Neural progenitor cell (in vitro differentiated cells): ENCODE measurements at regions not wholly inside any gene's neighbourhood (a gene's known extent, or its start where the extent isn't known, plus 50 kb on each side); places are given as distances from the start of the nearest gene placed in this dataset.

Source experiments
- EZH2 ChIP-seq: fragments of 200-600 bp; sonication (generic); IDR thresholded peaks from 2 replicates; pipeline ENCODE4 v1.6.1; 2017; ENCODE audit warnings: antibody characterized with exemption, mild to moderate bottlenecking, moderate library complexity
- EZH2phosphoT487 ChIP-seq: fragments of 200-600 bp; sonication (generic); IDR thresholded peaks from 2 replicates; pipeline ENCODE4 v1.6.1; 2017; ENCODE audit warnings: antibody characterized with exemption
- TF ChIP-seq, protein P1 (sequence below): fragments of 200-600 bp; sonication (generic); IDR thresholded peaks from 2 replicates; pipeline ENCODE4 v1.5.1; 2017; ENCODE audit warnings: antibody characterized with exemption, mild to moderate bottlenecking

DNA sequence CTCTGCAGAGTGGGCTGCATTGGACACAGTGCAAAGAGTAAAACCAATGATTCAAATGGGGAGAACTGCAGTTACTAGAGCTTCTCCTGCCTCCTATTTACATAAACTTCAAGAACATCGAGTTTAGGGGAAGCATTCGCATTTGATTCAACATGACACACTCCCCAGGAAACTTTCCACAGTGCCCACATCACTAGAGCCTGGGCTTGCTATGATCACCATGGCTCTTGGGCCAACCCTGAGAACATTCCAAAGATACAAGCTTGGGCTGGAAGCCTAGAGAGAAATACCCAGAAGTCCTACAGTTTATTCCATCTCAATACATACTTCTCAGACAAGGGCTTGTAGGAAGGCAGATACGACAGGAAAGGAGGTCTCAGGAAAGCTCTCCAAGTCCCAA, 337.9 kb downstream of the CD83 start:
- TF ChIP-seq, protein P1, sequence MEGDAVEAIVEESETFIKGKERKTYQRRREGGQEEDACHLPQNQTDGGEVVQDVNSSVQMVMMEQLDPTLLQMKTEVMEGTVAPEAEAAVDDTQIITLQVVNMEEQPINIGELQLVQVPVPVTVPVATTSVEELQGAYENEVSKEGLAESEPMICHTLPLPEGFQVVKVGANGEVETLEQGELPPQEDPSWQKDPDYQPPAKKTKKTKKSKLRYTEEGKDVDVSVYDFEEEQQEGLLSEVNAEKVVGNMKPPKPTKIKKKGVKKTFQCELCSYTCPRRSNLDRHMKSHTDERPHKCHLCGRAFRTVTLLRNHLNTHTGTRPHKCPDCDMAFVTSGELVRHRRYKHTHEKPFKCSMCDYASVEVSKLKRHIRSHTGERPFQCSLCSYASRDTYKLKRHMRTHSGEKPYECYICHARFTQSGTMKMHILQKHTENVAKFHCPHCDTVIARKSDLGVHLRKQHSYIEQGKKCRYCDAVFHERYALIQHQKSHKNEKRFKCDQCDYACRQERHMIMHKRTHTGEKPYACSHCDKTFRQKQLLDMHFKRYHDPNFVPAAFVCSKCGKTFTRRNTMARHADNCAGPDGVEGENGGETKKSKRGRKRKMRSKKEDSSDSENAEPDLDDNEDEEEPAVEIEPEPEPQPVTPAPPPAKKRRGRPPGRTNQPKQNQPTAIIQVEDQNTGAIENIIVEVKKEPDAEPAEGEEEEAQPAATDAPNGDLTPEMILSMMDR = no peak
- TF ChIP-seq EZH2phosphoT487 (no peak), EZH2 (no peak)
